NCI-H1417 treated with DMSO at 0.1 percent for 48 hours (cell line): ENCODE measurements at regions not wholly inside any gene's neighbourhood (a gene's known extent, or its start where the extent isn't known, plus 50 kb on each side); places are given as distances from the start of the nearest gene placed in this dataset.
"Not testable (repeated sequence)": the region's sequence is repeated elsewhere in the genome, so short reads cannot be mapped to it uniquely, and the experiment has no call there.

Experiments used
- DNase-seq: peaks from one replicate; lab custom pipeline; 2025; lab: John Stamatoyannopoulos, UW

GRCh38 chr10:33861016-33861704, 526.7 kb upstream of the NRP1 start:
- no peak for DNase-seq

- no peak for DNase-seq
Observed at GRCh38 chr10:33860552-33860951, 526.1 kb upstream of the NRP1 start.

- no peak for DNase-seq
Observed at GRCh38 chr10:33859319-33860022, 525.0 kb upstream of the NRP1 start.

GRCh38 chr10:33858326-33858725, 523.9 kb upstream of the NRP1 start:
- no peak for DNase-seq

GRCh38 chr10:33853221-33853620, 518.8 kb upstream of the NRP1 start:
- DNase-seq, result not testable (repeated sequence)

- DNase-seq, result no peak
Observed at GRCh38 chr10:33843379-33843778, 508.9 kb upstream of the NRP1 start.

- DNase-seq, result no peak
Observed at GRCh38 chr10:33841678-33842077, 507.2 kb upstream of the NRP1 start.

GRCh38 chr10:33838731-33839130, 504.3 kb upstream of the NRP1 start:
- DNase-seq, result no peak

- no peak for DNase-seq
Observed at GRCh38 chr10:33837736-33838135, 503.3 kb upstream of the NRP1 start.

- no peak for DNase-seq
Observed at GRCh38 chr10:33835556-33835955, 501.1 kb upstream of the NRP1 start.

GRCh38 chr10:33833566-33833965, 499.1 kb upstream of the NRP1 start:
- DNase-seq, result no peak

GRCh38 chr10:33832124-33832787, 497.8 kb upstream of the NRP1 start:
- no peak for DNase-seq

- DNase-seq, result no peak
Observed at GRCh38 chr10:33831591-33831990, 497.1 kb upstream of the NRP1 start.

GRCh38 chr10:33829899-33830298, 495.4 kb upstream of the NRP1 start:
- DNase-seq, result not testable (repeated sequence)

- DNase-seq, result no peak
Observed at GRCh38 chr10:33828592-33828991, 494.1 kb upstream of the NRP1 start.

GRCh38 chr10:33826186-33826585, 491.7 kb upstream of the NRP1 start:
- no peak for DNase-seq

- DNase-seq, result no peak
Observed at GRCh38 chr10:33822774-33823173, 488.3 kb upstream of the NRP1 start.

GRCh38 chr10:33820531-33820930, 486.1 kb upstream of the NRP1 start:
- no peak for DNase-seq

- DNase-seq, result no peak
Observed at GRCh38 chr10:33819206-33819605, 484.7 kb upstream of the NRP1 start.

GRCh38 chr10:33818343-33818742, 483.9 kb upstream of the NRP1 start:
- no peak for DNase-seq

GRCh38 chr10:33817605-33818004, 483.1 kb upstream of the NRP1 start:
- no peak for DNase-seq

- DNase-seq, result no peak
Observed at GRCh38 chr10:33815776-33816175, 481.3 kb upstream of the NRP1 start.

GRCh38 chr10:33813871-33814270, 479.4 kb upstream of the NRP1 start:
- no peak for DNase-seq
